H1 (cell line): ENCODE measurements at regions not wholly inside any gene's neighbourhood (a gene's known extent, or its start where the extent isn't known, plus 50 kb on each side); places are given as distances from the start of the nearest gene placed in this dataset.

Source experiments
- CBX8 ChIP-seq: fragments of 300-800, 300-1000 bp; sonication (generic); IDR thresholded peaks from 2 replicates; pipeline ENCODE4 v1.7.1; 2016; ENCODE audit warnings: low read depth, low read length, borderline replicate concordance
- CEBPB ChIP-seq: IDR thresholded peaks from 2 replicates; pipeline ENCODE4 v1.6.1; 2012; ENCODE audit warnings: low read depth, low read length
- CHD1 ChIP-seq: IDR thresholded peaks from 2 replicates; pipeline ENCODE4 v1.6.1; 2012; ENCODE audit warnings: low read depth, low read length, improper control_type of control experiment
- EP300 ChIP-seq, 2 experiments: IDR thresholded peaks; 1 replicate in 1 of 2; 2 replicates in 1 of 2; pipeline ENCODE4 v1.6.1; 2011 to 2012; ENCODE audit warnings: low read depth in 2 of 2, low read length in 2 of 2, mild to moderate bottlenecking in 2 of 2, borderline replicate concordance in 1 of 2, inconsistent platforms in 1 of 2, moderate library complexity in 1 of 2
- HDAC2 ChIP-seq, 2 experiments: fragments of 300-600 bp in 1 of 2; sonication (generic) in 1 of 2; IDR thresholded peaks; 2 replicates each; pipeline ENCODE4 v1.6.1; 2011 to 2012; ENCODE audit warnings: low read depth in 2 of 2, low read length in 2 of 2, mild to moderate bottlenecking in 2 of 2, moderate library complexity in 2 of 2, borderline replicate concordance in 1 of 2, inconsistent platforms in 1 of 2
- HDAC6 ChIP-seq: IDR thresholded peaks from one replicate; pipeline ENCODE4 v1.7.1; 2012; ENCODE audit warnings: low read depth, mild to moderate bottlenecking, inconsistent platforms, low read length, moderate library complexity
- JUN ChIP-seq: IDR thresholded peaks from 2 replicates; pipeline ENCODE4 v1.6.1; 2011; ENCODE audit warnings: low read depth, mild to moderate bottlenecking, improper control_type of control experiment, low read length
- KDM1A ChIP-seq: fragments of 200-600, 300-600 bp; sonication (generic); IDR thresholded peaks from 2 replicates; pipeline ENCODE4 v1.7.1; 2016; ENCODE audit warnings: mild to moderate bottlenecking, low read length, borderline replicate concordance
- KDM5A ChIP-seq: fragments of 200-600 bp; IDR thresholded peaks from 2 replicates; pipeline ENCODE4 v1.7.1; 2012; ENCODE audit warnings: mild to moderate bottlenecking, low read length, inconsistent platforms, mixed read lengths
- MAX ChIP-seq: IDR thresholded peaks from 2 replicates; pipeline ENCODE4 v1.6.1; 2012; ENCODE audit warnings: inconsistent platforms
- POU5F1 ChIP-seq: IDR thresholded peaks from 2 replicates; pipeline ENCODE4 v1.6.1; 2011; ENCODE audit warnings: low read depth, mild to moderate bottlenecking, low read length, moderate library complexity
- RFX5 ChIP-seq: IDR thresholded peaks from 2 replicates; pipeline ENCODE4 v1.6.1; 2011; ENCODE audit warnings: low read depth, low read length, improper control_type of control experiment, borderline replicate concordance
- SIRT6 ChIP-seq: IDR thresholded peaks from one replicate; pipeline ENCODE4 v1.7.1; 2012; ENCODE audit warnings: low read length, inconsistent platforms
- SP2 ChIP-seq: IDR thresholded peaks from 2 replicates; pipeline ENCODE4 v1.6.1; 2012; ENCODE audit warnings: mild to moderate bottlenecking, low read length, inconsistent platforms
- TAF1 ChIP-seq: IDR thresholded peaks from 2 replicates; pipeline ENCODE4 v1.6.1; 2011; ENCODE audit warnings: mild to moderate bottlenecking, low read depth, low read length
- TAF7 ChIP-seq: optimal IDR thresholded peaks from 2 replicates; pipeline ENCODE3; 2011; ENCODE audit warnings: low read depth, mild to moderate bottlenecking, inconsistent platforms, low read length, moderate library complexity, borderline replicate concordance
- TCF12 ChIP-seq: IDR thresholded peaks from 2 replicates; pipeline ENCODE4 v1.6.1; 2011; ENCODE audit warnings: low read depth, mild to moderate bottlenecking, low read length
- TEAD4 ChIP-seq: IDR thresholded peaks from 2 replicates; pipeline ENCODE4 v1.6.1; 2012; ENCODE audit warnings: low read depth, low read length, inconsistent platforms, mixed read lengths

DNA sequence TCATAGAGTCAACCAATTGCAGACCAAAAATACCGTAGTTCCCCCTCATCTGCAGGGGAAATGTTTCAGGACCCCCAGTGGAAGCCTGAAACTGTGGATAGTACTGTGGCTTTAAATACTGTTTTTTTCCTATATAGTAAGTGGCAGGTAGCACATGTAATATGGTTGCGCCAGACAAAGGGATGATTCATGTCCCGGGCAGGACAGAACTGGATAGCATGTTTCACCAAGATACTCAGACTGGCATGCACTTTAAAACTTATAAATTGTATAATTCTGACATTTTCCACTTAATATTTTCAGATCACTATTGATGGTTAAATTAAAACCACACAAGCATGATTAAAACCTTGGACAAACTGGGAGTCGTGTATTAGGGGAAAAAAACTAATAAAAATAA, 276.3 kb upstream of the AGA start (continued):
- no peak for TF ChIP-seq TAF7
- TF ChIP-seq RFX5 = no peak
- TF ChIP-seq KDM1A = no peak
- no peak for TF ChIP-seq CEBPB
- TF ChIP-seq SIRT6 = no peak
- no peak for TF ChIP-seq JUN
- no peak for TF ChIP-seq TEAD4
- TF ChIP-seq TCF12 = no peak
- TF ChIP-seq POU5F1 = no peak
- TF ChIP-seq CBX8 = no peak
- TF ChIP-seq TAF1 = no peak
- TF ChIP-seq HDAC6 = no peak
- no peak for TF ChIP-seq CHD1
- no peak for TF ChIP-seq EP300 (IDR thresholded peaks at IDR 0.05; ENCODE audit: borderline replicate concordance in 1 of 2, low read depth in 2 of 2, low read length in 2 of 2)
- TF ChIP-seq HDAC2 (IDR thresholded peaks at IDR 0.05; ENCODE audit: borderline replicate concordance in 1 of 2, low read depth in 2 of 2, low read length in 2 of 2) = no peak
- TF ChIP-seq MAX = no peak
- no peak for TF ChIP-seq SP2
- no peak for TF ChIP-seq KDM5A
